Limb (tissue), 2 donors: ENCODE measurements at regions not wholly inside any gene's neighbourhood (a gene's known extent, or its start where the extent isn't known, plus 50 kb on each side); places are given as distances from the start of the nearest gene placed in this dataset.
A peak's percentile ranks its signal among the peaks of the same experiment; 100 is the strongest.

Experiments used
- DNase-seq, 2 donors: peaks; one replicate each; pipeline ENCODE4 v3.0.0-alpha.2; 2016; ENCODE audit errors: extremely low spot score in 2 of 2

DNA sequence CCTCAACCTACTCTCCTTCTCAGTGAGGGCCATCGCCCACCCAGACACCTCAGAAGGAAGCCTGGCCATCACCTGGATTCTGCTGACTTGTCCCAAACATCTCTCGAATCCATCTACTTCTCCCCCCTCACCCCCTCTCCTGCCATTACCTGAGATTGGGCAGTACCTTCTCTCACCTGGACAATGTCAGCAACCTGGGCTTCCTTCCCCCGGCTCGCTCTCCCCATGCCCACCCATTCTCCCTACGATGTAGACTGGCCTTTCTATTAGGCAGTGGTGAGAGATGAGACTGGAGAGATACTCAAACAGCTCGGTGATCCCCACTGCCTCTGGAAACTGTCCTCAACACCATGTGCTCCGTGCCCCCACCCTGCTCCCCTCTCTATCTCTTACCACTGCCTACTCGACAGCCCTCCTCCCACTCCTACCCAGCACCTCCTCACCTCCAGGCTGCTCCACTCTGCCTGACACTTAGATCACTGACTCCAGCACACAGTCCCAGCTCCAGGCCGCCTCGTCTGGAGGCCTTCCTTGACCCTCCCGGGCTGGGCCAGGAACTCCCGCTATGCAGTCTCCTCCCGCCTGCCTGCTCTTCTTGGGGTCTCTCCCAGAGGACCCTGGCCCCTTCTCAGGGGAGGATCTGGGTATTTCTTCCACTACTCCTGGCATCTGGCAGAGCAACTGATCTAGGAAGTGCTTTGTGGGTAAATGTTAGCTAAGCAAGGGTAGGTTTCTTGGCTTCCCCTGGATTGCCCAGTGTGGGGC lies 235.8 kb upstream of the NLRP1 start:
- DNase-seq: no peak

DNA sequence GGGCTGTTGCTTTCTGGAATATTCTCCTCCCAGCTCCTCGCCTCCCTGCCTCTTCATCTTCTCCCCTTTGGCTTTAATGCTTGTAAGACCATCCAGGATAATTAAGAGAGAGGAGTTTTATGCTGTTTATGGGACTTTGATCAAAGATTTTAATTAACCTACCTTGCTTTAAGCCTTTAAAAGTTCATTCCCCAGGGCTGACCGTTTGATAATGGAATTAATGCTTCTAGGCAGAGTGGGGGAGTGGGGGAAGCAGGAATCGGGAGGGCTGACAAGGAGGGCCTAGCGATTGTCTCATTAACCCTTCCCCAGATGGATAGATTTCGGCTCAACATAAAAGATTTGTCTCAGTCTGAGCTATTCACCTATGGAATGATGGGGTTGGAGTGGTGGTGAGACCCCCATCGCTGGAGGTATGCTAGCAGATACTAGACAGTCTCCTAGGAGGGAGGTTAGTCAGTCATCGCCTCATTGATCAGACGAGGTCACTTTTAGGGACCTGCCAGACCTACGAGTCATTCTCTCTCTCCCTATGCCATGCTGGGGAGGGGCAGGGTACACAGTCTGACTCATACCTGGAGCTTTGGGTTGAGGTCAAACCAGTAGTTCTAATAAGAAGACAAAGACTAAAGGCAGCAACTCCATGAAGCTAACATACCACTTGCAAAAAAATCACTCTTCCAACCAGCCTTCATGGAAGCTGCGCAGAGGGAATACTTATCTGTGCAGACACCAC lies 236.6 kb upstream of the NLRP1 start:
- no peak for DNase-seq

DNA sequence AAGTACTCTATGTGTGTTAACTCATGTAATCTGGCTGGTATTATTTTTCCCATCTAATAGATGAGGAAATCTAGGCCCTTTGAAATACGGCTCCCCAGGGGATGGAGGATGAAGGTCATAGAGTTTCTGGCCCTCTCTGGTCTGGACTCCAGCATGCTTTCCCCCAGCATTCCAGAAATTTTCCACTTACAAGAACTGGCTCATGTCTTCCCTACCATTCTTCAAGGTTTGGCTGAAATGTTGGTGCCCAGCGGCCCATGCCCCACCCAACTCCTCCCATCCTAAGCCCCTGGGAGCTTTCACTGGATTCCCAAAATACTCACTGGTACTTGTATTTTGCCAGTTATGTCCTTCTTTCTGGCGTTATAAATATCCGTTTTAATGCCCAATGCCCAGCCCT lies 237.5 kb upstream of the NLRP1 start:
- no peak for DNase-seq

DNA sequence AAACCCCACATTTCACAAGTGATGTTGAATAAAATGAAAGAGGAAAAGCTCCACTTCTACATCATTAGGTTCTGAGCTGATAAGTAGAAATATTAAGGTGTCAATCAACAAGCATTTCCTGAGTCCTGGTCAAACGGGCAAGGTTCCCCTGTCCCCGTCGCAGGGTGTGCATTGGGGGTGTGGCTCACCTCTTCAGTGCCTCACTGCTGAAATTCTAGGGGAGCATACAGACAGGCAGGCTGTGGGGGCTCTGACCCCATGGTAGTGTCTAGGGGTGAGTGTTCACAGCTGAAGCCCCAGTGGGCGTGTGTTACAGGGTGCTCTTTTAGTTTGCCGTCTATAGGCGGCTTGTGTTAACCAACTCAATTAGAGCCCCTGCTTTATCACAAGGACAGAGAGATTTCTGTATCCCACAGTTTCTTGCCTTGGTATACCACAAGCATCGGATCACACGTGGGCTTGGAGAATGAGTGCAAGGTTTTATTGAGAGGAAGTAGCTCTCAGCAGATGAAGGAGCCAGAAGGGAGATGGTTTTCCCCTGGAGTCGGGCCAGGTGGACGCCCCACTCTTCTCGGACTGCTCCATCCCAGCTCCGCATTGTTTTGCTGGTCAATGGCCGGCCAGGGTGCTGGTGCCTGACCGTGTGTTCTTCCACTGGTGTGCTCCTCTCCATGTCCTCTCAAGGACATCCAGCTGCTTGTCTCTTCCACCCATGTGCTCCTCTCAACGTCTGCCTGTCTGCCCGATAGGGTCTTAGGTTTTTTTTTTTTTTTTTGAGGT lies 238.2 kb upstream of the NLRP1 start:
- no peak for DNase-seq

DNA sequence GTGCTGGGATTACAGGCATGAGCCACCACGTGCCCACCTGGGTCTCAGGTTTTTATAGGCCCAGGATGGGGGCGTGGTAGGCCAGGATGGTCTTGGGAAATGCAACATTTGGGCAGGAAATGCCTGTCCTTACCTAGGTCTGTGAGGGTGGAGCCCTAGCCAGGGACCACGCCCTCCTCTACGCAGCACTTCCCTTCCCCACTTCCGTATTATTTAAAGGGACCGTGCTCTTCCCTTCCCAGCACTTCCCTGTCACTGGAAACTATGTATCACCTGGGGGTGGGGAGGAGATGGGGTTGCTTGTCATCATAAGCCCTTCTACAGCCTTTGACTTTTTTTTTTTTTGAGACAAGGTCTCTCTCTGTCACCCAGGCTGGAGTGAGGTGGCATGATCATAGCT lies 238.9 kb upstream of the NLRP1 start:
- no peak for DNase-seq

DNA sequence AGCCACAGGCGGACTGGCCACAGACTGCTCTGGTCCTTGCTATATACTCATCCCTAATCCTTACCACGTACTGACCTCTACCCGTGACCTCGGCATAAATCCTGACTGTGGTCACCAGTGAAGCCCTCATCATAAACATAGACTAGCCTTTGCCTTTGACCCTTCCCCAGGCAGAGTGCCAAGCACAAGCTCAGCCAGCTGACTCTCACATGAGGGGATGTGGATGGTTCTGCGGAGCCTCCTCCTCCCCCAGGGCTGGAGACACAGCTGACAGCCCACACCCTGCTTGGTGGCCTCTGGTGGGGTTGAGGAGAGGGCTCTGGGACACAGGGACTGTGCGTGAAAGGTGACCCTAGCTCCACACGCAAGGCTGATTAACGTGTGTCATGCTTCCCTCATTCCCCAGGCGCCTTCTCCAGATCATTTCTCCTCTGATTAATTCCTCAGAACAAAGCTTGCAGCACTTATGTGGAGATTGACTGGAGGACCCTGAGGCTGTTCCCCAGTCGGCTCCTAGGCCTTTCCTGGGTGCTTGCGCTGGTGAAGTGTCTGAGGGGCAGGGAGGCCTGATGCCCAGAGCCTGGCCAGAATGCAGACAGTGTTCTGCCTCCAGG lies 241.5 kb upstream of the NLRP1 start:
- DNase-seq: peak in 1 of 2 donors; percentile 5

DNA sequence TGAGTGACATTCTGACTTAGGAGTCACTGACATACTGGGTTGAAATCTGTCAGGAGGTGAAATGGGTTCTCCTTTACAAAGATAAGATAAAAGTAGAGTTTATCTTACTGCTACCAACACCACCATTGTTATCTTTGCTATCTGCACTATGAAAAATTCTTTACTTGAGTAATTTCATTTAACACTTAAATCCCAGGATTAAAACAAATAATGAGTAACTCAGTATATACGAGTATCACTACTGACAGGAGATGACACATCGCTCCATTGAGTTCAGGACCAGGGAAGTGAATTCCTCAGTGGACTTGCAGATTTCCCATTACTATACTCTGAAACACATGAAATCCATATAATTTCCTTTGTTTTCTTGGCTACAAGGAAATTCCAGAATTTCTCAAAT lies 242.1 kb upstream of the NLRP1 start:
- DNase-seq: no peak

DNA sequence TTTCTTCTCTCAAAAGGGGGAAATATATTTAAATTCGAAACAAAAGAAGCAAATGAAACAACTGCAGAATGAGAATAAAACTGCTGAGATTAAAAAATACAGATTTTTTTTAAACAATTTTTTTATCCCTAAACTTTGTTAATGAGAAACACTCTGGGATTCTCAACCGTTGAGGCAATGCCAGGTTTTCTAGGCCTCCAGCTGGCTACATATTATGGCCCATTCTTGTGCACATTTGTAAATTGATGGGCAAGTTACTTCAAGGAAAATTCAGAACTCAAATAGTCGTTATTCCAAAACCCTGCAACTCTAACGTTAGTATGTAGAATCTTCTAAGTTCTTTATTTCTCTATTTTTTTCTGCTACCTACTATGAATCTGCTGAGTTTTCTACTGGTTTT lies 239.3 kb upstream of the WSCD1 start:
- DNase-seq: no peak

DNA sequence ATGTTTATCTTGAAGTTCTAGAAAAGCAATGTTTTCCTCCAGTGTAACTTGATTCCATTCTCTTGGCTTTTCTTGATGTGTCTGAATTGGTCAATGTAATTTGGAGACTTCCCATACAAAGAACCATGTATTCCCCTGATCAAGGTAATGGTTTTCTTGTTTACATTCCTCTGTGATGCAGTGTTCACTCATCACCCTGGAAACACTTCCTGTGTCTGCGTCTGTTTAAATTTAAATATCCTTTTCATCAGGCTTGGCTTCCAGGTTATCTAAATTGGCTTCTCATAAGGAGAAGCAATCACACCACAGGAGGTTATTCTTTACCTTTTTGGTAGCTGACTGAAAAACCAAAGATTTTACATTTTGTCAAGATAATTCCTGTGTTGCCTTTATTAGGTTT lies 237.3 kb upstream of the WSCD1 start:
- DNase-seq: peak in 1 of 2 donors; percentile 18

DNA sequence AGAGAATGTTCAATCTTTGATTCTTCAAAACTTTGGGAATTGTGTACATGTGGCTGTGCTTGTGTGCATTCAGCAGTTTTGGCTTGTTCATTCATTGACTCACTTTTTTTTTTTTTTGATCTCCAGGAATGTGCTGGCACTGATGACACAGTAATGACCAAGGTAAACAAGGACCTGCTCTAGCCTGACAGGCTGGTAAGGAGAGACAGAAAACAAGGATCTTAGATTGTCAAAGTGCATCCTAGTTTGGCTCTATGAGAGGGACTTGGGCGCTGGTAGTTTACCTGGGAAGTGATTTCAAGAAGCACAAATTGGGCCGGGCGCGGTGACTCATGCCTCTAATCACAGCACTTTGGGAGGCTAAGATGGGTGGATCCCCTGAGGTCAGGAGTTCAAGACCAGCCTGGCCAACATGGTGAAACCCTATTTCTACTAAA lies 233.1 kb upstream of the WSCD1 start:
- no peak for DNase-seq

DNA sequence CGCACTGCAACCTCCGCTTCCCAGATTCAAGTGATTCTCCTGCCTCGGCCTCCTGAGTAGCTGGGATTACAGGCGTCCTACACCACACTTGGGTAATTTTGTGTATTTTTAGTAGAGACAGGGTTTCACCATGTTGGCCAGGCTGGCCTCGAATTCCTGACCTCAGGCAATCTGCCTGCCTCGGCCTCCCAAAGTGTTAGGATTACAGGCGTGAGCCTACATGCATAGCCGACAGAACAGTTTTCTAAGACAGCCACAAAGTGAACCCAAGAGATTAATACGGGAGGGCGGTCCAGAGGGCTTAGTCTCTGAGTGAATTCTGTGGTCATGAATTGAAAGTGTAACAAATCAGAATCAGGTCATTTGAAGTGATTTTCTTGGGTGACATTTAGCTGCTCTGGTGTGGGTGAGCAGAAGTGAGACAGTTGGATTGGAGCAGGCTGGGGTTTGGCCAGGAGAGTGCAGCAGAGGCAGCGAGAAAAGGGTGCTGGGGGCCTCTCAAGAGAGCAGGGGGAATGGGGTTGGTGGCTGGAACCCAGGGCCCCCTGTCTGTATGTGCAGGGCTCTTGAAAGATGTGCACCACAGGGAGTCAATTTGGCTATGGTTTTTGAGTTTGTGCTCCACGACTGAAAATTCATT lies 231.4 kb upstream of the WSCD1 start:
- DNase-seq: no peak

DNA sequence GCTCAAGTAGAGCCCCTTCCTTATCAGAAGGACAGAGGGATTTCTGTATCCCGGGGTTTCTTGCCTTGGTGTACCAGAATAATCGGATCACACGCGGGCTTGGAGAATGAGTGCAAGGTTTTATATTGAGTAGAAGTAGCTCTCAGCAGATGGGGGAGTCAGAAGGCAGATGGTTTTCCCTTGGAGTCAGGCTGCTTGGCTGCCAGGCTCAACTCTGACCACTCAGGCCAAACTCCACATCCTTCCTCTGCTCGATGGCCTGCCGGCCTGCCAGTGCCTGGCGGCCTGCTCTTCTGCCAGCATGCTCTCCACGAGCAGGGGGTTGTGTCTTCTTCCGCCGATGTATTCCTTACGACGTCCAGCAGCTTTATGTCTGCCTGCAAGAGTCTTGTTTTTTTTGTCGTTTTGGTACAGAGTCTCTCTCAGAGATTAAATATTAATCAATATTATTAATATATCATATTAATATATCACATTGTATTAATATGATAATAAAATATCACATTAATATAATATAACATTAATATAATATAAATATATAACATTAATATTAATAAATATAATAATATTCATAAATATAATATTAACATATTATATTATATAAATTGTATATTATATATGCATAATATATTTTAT lies 229.2 kb upstream of the WSCD1 start:
- no peak for DNase-seq

DNA sequence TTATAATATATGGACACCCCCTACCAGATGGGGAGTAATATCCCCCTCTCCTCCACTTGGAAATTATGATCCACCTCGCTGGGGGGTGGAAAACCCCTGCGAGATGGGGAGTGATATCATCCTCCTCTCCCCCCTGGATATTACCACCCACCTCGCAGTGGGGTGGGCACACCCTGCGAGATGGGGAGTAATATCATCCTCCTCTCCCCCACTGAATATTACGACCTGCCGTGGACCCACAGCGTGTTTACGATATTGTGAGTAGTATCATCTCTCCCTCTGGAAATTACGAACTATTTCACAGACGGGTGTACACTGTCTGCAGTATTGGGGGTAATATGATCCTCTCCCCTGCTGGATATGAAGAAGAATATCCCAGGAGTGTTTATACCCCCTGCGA lies 228.3 kb upstream of the WSCD1 start:
- no peak for DNase-seq

DNA sequence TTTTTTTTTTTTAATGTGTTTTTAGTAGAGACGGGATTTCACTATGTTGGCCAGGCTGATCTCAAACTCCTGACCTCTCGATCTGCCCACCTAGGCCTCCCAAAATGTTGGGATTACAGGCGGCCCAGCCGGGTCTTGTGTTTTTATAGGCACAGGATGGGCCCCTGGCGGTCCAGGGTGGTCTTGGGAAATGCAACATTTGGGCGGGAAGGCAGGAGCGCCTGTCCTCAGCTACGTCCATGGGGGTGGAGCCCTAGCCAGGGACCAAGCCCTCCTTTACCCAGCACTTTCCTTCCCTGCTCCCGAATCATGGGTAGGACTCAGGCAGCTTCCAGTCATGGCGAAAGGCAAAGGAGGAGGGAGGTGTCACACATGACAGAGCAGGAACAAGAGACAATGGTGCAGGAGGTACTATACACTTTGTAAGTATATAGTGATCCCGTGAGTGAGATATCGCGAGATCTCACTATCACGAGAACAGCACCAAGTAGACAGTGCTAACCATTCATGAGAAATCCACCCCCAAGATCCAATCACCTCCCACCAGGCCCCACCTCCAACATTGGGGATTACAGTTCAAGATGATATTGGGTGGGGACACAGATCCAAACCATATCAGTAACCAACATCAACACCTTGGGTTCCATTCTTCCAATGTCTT lies 226.7 kb upstream of the WSCD1 start:
- DNase-seq: no peak

DNA sequence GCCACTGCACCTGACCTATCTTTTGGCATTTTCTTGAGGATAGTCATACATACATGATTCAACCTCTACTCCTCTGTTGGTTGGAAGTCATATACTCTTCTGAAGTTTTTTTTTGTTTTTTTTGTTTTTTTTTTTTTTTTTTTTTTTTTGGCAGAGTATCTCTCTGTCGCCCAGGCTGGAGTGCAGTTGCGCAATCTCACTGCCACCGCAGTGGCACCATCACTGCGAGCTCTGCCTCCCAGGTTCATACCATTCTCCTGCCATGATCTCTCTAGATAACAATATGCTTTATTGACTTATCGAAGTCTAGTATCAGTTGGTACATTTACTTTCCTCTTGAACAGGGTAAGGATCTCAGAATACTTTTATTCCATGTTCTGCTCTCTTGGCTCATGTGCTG lies 224.2 kb upstream of the WSCD1 start:
- DNase-seq: no peak

DNA sequence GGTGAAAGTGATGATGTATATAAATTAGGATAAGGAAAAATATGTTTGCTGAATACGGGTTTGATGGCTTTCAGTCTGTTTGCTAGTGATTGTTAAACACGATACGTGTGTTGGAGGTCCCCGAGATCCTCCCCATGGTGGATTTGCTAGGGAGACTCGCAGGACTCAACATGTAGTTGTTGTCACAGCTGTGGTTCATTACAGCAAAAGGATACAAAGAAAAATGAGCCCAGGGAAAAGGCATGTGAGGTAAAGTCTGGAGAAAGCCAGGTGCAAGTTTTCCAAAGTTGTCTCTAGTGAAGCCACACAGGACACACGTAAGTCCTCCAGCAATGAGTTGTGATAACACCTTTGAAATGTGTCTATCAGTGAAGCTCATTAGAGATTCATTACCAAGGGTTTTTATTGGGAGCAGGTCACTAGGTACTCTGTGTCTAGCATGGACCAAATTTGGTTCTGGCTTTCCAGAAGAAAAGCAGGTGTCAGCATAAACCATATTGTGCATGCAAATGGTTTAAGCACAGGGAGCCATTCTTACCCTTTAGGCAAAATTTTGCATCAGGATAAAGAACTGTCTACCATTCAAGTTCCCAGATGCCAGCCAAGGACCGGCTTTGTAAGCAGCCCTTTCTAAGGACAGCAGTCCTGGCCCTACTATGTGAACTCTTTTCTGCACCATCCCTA lies 215.2 kb upstream of the WSCD1 start:
- no peak for DNase-seq

DNA sequence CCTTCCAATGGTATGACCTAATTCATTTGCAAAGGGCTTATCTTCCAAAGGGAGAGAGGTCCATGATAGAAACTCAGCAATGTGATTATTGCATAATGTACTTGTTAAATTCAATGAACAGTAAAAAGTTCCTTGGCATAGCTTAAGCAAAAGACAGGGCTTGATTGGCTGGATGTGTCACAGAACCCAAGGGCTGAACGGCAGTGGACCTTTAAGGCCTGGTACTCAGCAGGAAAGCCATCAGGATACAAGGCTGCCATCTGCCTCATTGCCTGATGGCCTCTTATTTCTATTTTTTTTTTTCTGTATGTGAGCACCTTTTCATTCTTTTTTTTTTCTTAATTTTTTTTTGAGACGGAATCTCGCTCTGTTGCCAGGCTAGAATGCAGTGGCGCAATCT lies 208.9 kb upstream of the WSCD1 start:
- DNase-seq: no peak

DNA sequence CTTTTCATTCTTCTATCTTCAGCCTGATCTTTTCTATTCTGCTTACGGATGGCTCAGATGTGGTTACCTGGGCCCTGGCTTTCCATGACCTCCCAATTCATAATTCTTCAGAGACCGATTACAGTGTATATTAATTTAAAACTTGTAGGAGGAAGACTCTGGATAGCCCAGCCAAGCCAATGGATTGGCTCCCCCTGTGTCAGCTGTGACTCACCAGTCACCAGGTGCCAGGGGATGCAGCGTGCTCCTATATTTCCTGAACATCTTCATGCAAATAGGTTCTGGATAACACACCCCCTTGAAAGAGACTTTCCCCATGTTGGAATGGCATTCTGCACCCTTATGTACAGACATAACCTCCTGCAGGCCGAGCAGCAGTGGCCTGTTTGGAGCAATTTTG lies 208.3 kb upstream of the WSCD1 start:
- DNase-seq: no peak

DNA sequence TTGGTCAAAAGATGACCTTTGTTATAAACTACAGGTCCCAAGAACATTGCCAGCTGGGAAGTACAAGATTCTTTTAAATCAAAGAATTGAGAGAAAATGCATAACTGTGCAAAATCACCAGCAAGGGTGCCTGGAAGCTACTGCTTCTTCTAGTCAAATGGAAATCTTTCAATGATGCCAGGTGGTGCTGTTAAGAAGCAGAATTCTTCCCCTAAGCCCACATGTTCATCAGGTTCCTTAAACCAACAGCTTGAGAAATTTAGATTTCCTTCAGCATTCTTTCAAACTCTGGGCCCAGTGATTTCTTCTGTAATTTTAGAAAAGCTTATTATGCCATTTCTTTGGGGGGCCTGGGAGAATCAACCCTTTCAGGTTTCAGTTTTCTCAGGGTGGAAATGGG lies 207.8 kb upstream of the WSCD1 start:
- no peak for DNase-seq
